ENCODE measurements at regions not wholly inside any gene's neighbourhood (a gene's known extent, or its start where the extent isn't known, plus 50 kb on each side); places are given as distances from the start of the nearest gene placed in this dataset.

DNA sequence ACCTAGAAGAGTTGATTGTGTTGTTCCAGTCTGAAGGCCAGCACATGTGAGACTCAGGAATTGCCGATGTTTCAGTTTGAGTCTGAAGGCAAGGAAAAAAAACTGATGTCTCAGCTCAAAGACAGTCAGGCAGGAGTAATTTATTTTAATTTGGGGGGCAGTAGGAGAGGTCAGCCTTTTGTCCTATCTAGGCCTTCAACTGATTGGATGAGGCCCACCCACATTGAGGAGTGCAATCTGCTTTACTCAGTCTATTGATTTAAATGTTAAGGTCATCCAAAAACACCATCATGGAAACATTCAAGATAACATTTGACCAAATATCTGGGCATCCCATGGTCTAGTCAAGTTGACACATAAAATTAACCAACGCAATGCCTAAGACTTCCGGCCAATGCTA is 288.9 kb downstream of the CDK5RAP2 start:
- no peak overlapping the region for H3K27ac ChIP-seq
- H3K4me3 ChIP-seq, result no peak overlapping the region
- no peaks in the 10 kb centered on the region for H3K27me3 ChIP-seq
- H3K36me3 ChIP-seq, result no peaks in the 10 kb centered on the region
- TF ChIP-seq, protein P1, sequence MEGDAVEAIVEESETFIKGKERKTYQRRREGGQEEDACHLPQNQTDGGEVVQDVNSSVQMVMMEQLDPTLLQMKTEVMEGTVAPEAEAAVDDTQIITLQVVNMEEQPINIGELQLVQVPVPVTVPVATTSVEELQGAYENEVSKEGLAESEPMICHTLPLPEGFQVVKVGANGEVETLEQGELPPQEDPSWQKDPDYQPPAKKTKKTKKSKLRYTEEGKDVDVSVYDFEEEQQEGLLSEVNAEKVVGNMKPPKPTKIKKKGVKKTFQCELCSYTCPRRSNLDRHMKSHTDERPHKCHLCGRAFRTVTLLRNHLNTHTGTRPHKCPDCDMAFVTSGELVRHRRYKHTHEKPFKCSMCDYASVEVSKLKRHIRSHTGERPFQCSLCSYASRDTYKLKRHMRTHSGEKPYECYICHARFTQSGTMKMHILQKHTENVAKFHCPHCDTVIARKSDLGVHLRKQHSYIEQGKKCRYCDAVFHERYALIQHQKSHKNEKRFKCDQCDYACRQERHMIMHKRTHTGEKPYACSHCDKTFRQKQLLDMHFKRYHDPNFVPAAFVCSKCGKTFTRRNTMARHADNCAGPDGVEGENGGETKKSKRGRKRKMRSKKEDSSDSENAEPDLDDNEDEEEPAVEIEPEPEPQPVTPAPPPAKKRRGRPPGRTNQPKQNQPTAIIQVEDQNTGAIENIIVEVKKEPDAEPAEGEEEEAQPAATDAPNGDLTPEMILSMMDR (IDR thresholded peaks at IDR 0.05), result no peak
- no peak for DNase-seq (ENCODE audit: low spot score)
- no peaks in the 10 kb centered on the region for H3K9me3 ChIP-seq
- no peaks in the 10 kb centered on the region for H3K4me1 ChIP-seq

DNA sequence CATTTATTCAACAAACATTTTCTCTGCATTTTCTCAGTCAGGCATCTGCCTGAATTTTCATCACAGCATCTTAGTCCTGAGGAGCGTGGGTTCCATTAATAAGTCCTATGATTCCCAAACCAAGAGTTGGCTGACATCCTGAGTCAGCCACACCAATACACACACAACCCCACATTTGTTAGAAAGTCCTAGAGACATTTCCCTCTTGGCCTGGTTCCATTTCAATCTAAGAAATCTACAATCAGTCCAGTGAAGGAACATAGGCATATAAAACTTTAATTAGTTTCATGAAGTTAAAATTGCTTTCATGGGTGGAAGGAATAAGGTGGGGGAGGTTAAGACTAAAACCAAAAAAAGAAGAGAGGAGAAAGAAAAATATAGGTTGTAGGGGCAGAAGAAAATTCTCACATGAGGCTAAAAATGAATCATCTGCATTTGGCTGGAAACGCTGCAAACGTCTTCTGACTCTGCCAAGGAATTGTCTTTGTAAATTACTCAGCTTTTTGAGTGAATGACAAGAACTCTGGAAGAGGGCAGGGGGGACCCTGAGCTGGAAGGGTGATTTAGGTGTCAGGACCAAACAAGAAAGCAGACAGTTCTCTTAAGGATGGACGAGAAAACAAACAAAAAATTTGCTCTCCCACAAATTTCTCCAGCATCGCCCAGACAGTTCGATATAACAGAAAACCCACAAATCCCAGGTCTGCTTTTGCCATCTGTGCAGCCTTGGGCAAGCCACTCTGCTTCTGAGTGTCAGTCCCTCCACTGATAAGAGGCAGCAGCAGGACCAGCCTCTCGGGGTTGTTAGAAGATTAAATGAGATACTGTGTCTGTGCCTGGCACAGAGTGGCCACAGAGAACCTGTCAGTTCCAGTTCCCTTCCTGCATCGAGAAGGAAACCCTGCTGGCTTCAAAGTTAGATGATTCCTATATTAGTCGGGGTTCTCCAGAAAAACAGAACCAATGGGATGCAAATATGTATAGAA is 289.7 kb downstream of the CDK5RAP2 start:
- no peak overlapping the region for H3K4me3 ChIP-seq
- TF ChIP-seq, protein P1 (IDR thresholded peaks at IDR 0.05), result no peak
- DNase-seq (ENCODE audit: low spot score), result no peak
- no peaks in the 10 kb centered on the region for H3K36me3 ChIP-seq
- no peaks in the 10 kb centered on the region for H3K9me3 ChIP-seq
- no peaks in the 10 kb centered on the region for H3K4me1 ChIP-seq
- H3K27me3 ChIP-seq, result no peaks in the 10 kb centered on the region
- no peak overlapping the region for H3K27ac ChIP-seq

DNA sequence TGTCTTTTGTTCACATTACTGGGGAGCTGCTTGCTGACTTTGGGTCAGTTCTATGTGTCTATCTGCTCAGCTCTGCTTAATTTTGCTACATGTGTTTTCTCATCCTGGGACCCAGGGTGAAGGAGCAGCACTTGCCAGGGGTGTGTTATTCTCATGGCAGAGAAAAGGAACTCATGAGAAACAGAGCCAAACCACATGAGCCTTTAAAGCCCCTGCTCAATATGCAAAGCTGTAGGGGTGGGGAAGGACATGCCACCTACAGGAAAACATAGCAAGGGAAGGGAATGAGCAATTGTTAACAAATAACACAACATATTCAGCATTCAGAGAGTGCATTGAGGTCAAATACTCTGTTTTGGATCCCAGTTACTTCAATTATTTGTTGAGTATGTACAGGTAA is 290.9 kb downstream of the CDK5RAP2 start:
- DNase-seq (ENCODE audit: low spot score), result no peak
- TF ChIP-seq, protein P1 (IDR thresholded peaks at IDR 0.05), result no peak
- Histone ChIP-seq H3K27me3 (no peaks in the 10 kb centered on the region), H3K9me3 (no peaks in the 10 kb centered on the region), H3K36me3 (no peaks in the 10 kb centered on the region), H3K27ac (no peak overlapping the region), H3K4me3 (no peak overlapping the region), H3K4me1 (no peaks in the 10 kb centered on the region)

DNA sequence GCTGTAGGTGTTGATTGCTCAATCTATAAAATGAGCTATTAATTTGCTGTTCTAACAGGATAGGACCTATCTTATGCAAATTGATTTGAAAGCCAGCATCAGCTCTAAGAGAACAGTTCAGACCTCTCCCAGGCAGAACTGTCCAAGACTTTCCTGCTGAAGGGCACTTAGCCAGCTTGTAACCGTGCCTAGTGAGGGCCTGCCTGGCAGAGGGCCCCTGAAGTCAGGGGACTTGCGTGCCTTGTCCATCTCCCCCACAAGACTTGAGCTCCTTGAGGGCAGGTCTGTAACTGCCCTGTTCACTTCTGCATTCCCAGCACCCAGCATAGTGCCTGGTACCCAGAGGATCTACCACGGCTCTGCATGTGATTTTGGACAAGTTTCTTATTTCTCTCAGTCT is 293.4 kb downstream of the CDK5RAP2 start:
- TF ChIP-seq, protein P1 (IDR thresholded peaks at IDR 0.05), result no peak
- H3K4me1 ChIP-seq, result no peaks in the 10 kb centered on the region
- DNase-seq (ENCODE audit: low spot score), result no peak
- no peaks in the 10 kb centered on the region for H3K27me3 ChIP-seq
- H3K4me3 ChIP-seq, result no peak overlapping the region
- no peaks in the 10 kb centered on the region for H3K9me3 ChIP-seq
- H3K27ac ChIP-seq, result no peak overlapping the region
- no peaks in the 10 kb centered on the region for H3K36me3 ChIP-seq

DNA sequence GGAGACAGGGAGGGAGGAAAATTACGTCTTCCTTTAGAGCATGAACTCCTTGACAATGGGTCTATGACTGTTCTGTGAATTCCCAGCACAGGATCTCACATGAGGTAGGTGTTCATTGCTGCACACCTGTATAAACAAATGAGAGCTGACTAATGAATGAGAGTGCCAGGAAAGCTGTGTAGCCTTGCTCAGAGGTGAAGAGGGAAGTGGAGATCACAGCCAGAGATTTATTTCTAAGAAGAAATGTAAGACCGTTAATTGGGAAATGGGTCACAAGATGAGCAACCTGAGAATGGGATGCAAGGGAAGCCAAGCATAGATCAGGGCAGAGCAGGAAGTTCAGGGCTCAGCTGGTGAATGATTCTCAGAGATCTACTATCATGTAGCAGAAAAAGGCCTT is 295.1 kb downstream of the CDK5RAP2 start:
- H3K4me1 ChIP-seq, result no peaks in the 10 kb centered on the region
- no peaks in the 10 kb centered on the region for H3K27me3 ChIP-seq
- TF ChIP-seq, protein P1 (IDR thresholded peaks at IDR 0.05), result no peak
- DNase-seq (ENCODE audit: low spot score), result no peak
- H3K4me3 ChIP-seq, result no peak overlapping the region
- no peak overlapping the region for H3K27ac ChIP-seq
- no peaks in the 10 kb centered on the region for H3K9me3 ChIP-seq
- H3K36me3 ChIP-seq, result no peaks in the 10 kb centered on the region

All from right atrium auricular region (tissue), 2 donors.